ENCODE measurements at regions not wholly inside any gene's neighbourhood (a gene's known extent, or its start where the extent isn't known, plus 50 kb on each side); places are given as distances from the start of the nearest gene placed in this dataset.

GRCh38 chr12:107475900-107476299 is 209.7 kb upstream of the PWP1 start:
- TF ChIP-seq CTCF (IDR thresholded peaks at IDR 0.05; ENCODE audit: insufficient read depth, low read depth, low read length) = no peak
- no peak for DNase-seq (ENCODE audit: low read depth)
- no peak overlapping the region for H3K4me3 ChIP-seq (ENCODE audit: low read depth, low read length)

GRCh38 chr12:107477018-107477417 is 208.6 kb upstream of the PWP1 start:
- no peak overlapping the region for H3K4me3 ChIP-seq (ENCODE audit: low read depth, low read length)
- no peak for DNase-seq (ENCODE audit: low read depth)
- no peak for TF ChIP-seq CTCF (IDR thresholded peaks at IDR 0.05; ENCODE audit: insufficient read depth, low read depth, low read length)

- no peak for DNase-seq (ENCODE audit: low read depth)
- TF ChIP-seq CTCF (IDR thresholded peaks at IDR 0.05; ENCODE audit: insufficient read depth, low read depth, low read length) = no peak
- no peak overlapping the region for H3K4me3 ChIP-seq (ENCODE audit: low read depth, low read length)
These were observed 207.5 kb upstream of the PWP1 start for GRCh38 chr12:107477947-107478610.

- TF ChIP-seq CTCF (IDR thresholded peaks at IDR 0.05; ENCODE audit: insufficient read depth, low read depth, low read length) = no peak
- peak; percentile 37 for DNase-seq (ENCODE audit: low read depth)
- H3K4me3 ChIP-seq (ENCODE audit: low read depth, low read length) = no peak overlapping the region
These were observed 206.7 kb upstream of the PWP1 start for GRCh38 chr12:107478881-107479280.

GRCh38 chr12:107480836-107481608 is 204.6 kb upstream of the PWP1 start:
- no peak for DNase-seq (ENCODE audit: low read depth)
- no peak for TF ChIP-seq CTCF (IDR thresholded peaks at IDR 0.05; ENCODE audit: insufficient read depth, low read depth, low read length)
- H3K4me3 ChIP-seq (ENCODE audit: low read depth, low read length) = no peak overlapping the region

- no peak overlapping the region for H3K4me3 ChIP-seq (ENCODE audit: low read depth, low read length)
- TF ChIP-seq CTCF (IDR thresholded peaks at IDR 0.05; ENCODE audit: insufficient read depth, low read depth, low read length) = no peak
- no peak for DNase-seq (ENCODE audit: low read depth)
These were observed 201.4 kb upstream of the PWP1 start for GRCh38 chr12:107484230-107484629.

All from fibroblast of villous mesenchyme (primary cell).